ENCODE measurements at regions not wholly inside any gene's neighbourhood (a gene's known extent, or its start where the extent isn't known, plus 50 kb on each side); places are given as distances from the start of the nearest gene placed in this dataset.

- Mint-ChIP-seq H3K4me1 (peaks cover 3% of the 10 kb centered on the region), H3K4me3 (no peak overlapping the region), H3K27me3 (ENCODE audit: insufficient read depth, low read depth) (no peaks in the 10 kb centered on the region), H3K27ac (no peak overlapping the region), H3K9me3 (peaks cover 16% of the 10 kb centered on the region), H3K36me3 (no peaks in the 10 kb centered on the region)
- Histone ChIP-seq H3K9ac (no peak overlapping the region), H3K4me2 (no peak overlapping the region), H3K4me1 (no peaks in the 10 kb centered on the region), H3K27ac (no peak overlapping the region), H3K9me3 (ENCODE audit: low read depth) (peaks cover 5% of the 10 kb centered on the region), H3K27me3 (no peaks in the 10 kb centered on the region), H4K20me1 (ENCODE audit: low read depth) (no peaks in the 10 kb centered on the region), H3F3A (ENCODE audit: low read depth) (no peaks in the 10 kb centered on the region), H3K36me3 (peaks cover 4% of the 10 kb centered on the region), H2AFZ (replicated peaks) (no peak overlapping the region), H3K4me3 (no peak overlapping the region), H3K79me2 (ENCODE audit: low read depth) (no peaks in the 10 kb centered on the region)
- no peak for DNase-seq (ENCODE audit: low spot score)
- TF ChIP-seq CTCF (IDR thresholded peaks at IDR 0.05) (no peak), EZH2phosphoT487 (IDR thresholded peaks at IDR 0.05) (no peak), EZH2 (IDR thresholded peaks at IDR 0.05) (no peak)
Observed at GRCh38 chr12:38983117-38983571, 77.8 kb upstream of the CPNE8 start.

GRCh38 chr12:38977132-38977531 is 71.7 kb upstream of the CPNE8 start:
- H3K36me3 Mint-ChIP-seq, result no peaks in the 10 kb centered on the region
- no peaks in the 10 kb centered on the region for H3K9me3 Mint-ChIP-seq
- DNase-seq (ENCODE audit: low spot score), result no peak
- H4K20me1 ChIP-seq (ENCODE audit: low read depth), result no peaks in the 10 kb centered on the region
- H3K4me1 Mint-ChIP-seq, result no peaks in the 10 kb centered on the region
- H3K4me3 ChIP-seq, result no peak overlapping the region
- H2AFZ ChIP-seq (replicated peaks), result no peak overlapping the region
- no peak for TF ChIP-seq EZH2 (IDR thresholded peaks at IDR 0.05)
- TF ChIP-seq CTCF (IDR thresholded peaks at IDR 0.05), result no peak
- no peak for TF ChIP-seq EZH2phosphoT487 (IDR thresholded peaks at IDR 0.05)
- H3K27me3 ChIP-seq, result no peaks in the 10 kb centered on the region
- H3K9ac ChIP-seq, result no peak overlapping the region
- no peaks in the 10 kb centered on the region for H3K36me3 ChIP-seq
- no peaks in the 10 kb centered on the region for H3K27me3 Mint-ChIP-seq (ENCODE audit: insufficient read depth, low read depth)
- H3K27ac Mint-ChIP-seq, result no peak overlapping the region
- H3K27ac ChIP-seq, result no peak overlapping the region
- no peak overlapping the region for H3K4me3 Mint-ChIP-seq
- no peaks in the 10 kb centered on the region for H3K4me1 ChIP-seq
- no peaks in the 10 kb centered on the region for H3F3A ChIP-seq (ENCODE audit: low read depth)
- H3K4me2 ChIP-seq, result no peak overlapping the region
- H3K9me3 ChIP-seq (ENCODE audit: low read depth), result no peaks in the 10 kb centered on the region
- H3K79me2 ChIP-seq (ENCODE audit: low read depth), result no peaks in the 10 kb centered on the region

GRCh38 chr12:38969706-38970105 is 64.3 kb upstream of the CPNE8 start:
- no peaks in the 10 kb centered on the region for H3K36me3 Mint-ChIP-seq
- Histone ChIP-seq H3K36me3 (no peaks in the 10 kb centered on the region), H3K9ac (no peak overlapping the region), H3K4me2 (no peak overlapping the region), H4K20me1 (ENCODE audit: low read depth) (no peaks in the 10 kb centered on the region), H2AFZ (replicated peaks) (no peak overlapping the region), H3K79me2 (ENCODE audit: low read depth) (no peaks in the 10 kb centered on the region), H3K4me1 (no peaks in the 10 kb centered on the region), H3K27ac (no peak overlapping the region), H3K9me3 (ENCODE audit: low read depth) (no peaks in the 10 kb centered on the region), H3K4me3 (no peak overlapping the region), H3F3A (ENCODE audit: low read depth) (no peaks in the 10 kb centered on the region), H3K27me3 (no peaks in the 10 kb centered on the region)
- no peaks in the 10 kb centered on the region for H3K27me3 Mint-ChIP-seq (ENCODE audit: insufficient read depth, low read depth)
- H3K4me3 Mint-ChIP-seq, result no peak overlapping the region
- peaks cover 6% of the 10 kb centered on the region for H3K9me3 Mint-ChIP-seq
- no peak for DNase-seq (ENCODE audit: low spot score)
- no peak overlapping the region for H3K27ac Mint-ChIP-seq
- TF ChIP-seq EZH2phosphoT487 (IDR thresholded peaks at IDR 0.05) (no peak), EZH2 (IDR thresholded peaks at IDR 0.05) (no peak), CTCF (IDR thresholded peaks at IDR 0.05) (no peak)
- no peaks in the 10 kb centered on the region for H3K4me1 Mint-ChIP-seq
